ENCODE measurements at regions not wholly inside any gene's neighbourhood (a gene's known extent, or its start where the extent isn't known, plus 50 kb on each side); places are given as distances from the start of the nearest gene placed in this dataset.
A peak's percentile ranks its signal among the peaks of the same experiment; 100 is the strongest.

- CTCF ChIA-PET (ENCODE audit: partially characterized antibody) = no interaction called here
- 88% methylated on average over 1 of the region's 1 CpG; no CpG with 5 or more reads in 1 of the 2 experiments for WGBS, 2 experiments (ENCODE audit: extremely low coverage in 1 of 2, insufficient coverage in 1 of 2, insufficient read length in 1 of 2, insufficient replicate concordance in 2 of 2, low coverage in 1 of 2, low lambda C conversion rate in 2 of 2, missing lambda C conversion rate in 1 of 2)
Observed at GRCh38 chr5:17810734-17811133, 176.5 kb downstream of the TAF11L14 start.

More at GRCh38 chr5:17810734-17811133, 176.5 kb downstream of the TAF11L14 start:
- no peak overlapping the region for H2AK5ac ChIP-seq (ENCODE audit: low read depth, low read length)
- no peak overlapping the region for H4K5ac ChIP-seq (ENCODE audit: insufficient read length, low read depth, low read length)
- no peak for TF ChIP-seq RAD21 (IDR thresholded peaks at IDR 0.05 in 1 of 2, conservative IDR thresholded peaks at IDR 0.05 in 1 of 2; ENCODE audit: low read depth in 2 of 2, low read length in 2 of 2)
- no peak for TF ChIP-seq RXRA (IDR thresholded peaks at IDR 0.05; ENCODE audit: insufficient read depth, low read depth, low read length)
- TF ChIP-seq FOSL1 (IDR thresholded peaks at IDR 0.05; ENCODE audit: insufficient read depth, low read depth, low read length) = no peak
- no peak for TF ChIP-seq SP2 (IDR thresholded peaks at IDR 0.05; ENCODE audit: low read length)
- no peak for TF ChIP-seq CTCF (IDR thresholded peaks at IDR 0.05; ENCODE audit: control extremely low read depth in 1 of 3, insufficient read depth in 1 of 3, low read depth in 1 of 3, low read length in 3 of 3)
- TF ChIP-seq ASH2L (IDR thresholded peaks at IDR 0.05; ENCODE audit: low read length) = no peak
- TF ChIP-seq SAP30 (IDR thresholded peaks at IDR 0.05; ENCODE audit: insufficient read depth, insufficient replicate concordance, low read length) = no peak
- no peak for TF ChIP-seq POLR2AphosphoS5 (IDR thresholded peaks at IDR 0.05; ENCODE audit: low read depth, low read length)
- TF ChIP-seq SIN3A (conservative IDR thresholded peaks at IDR 0.05 in 1 of 2, IDR thresholded peaks at IDR 0.05 in 1 of 2; ENCODE audit: low read depth in 1 of 2, low read length in 2 of 2) = no peak
- no peak overlapping the region for H2BK120ac ChIP-seq (replicated peaks; ENCODE audit: low read depth, low read length)
- no peak overlapping the region for H4K91ac ChIP-seq (replicated peaks; ENCODE audit: insufficient read length, low read length)
- H3K4me3 ChIP-seq (ENCODE audit: extremely low read depth in 1 of 4, insufficient read depth in 2 of 4, low read depth in 3 of 4, low read length in 4 of 4) = no peak overlapping the region
- no peak overlapping the region for H3K14ac ChIP-seq (ENCODE audit: insufficient read length)
- no peak overlapping the region for H3K4me2 ChIP-seq (ENCODE audit: insufficient read depth in 1 of 2, low read depth in 2 of 2, low read length in 2 of 2)
- no peak overlapping the region for H2BK15ac ChIP-seq (ENCODE audit: low read length)
- no peak for DNase-seq (ENCODE audit: low read depth in 1 of 2, low spot score in 2 of 2)
- H3K56ac ChIP-seq (replicated peaks; ENCODE audit: insufficient read length, low read depth, low read length) = peak overlapping the region; percentile 10
- no peak overlapping the region for H2BK12ac ChIP-seq (ENCODE audit: low read depth, low read length)
- H3K79me1 ChIP-seq (ENCODE audit: low read depth, low read length) = no peaks in the 10 kb centered on the region
- no peaks in the 10 kb centered on the region for H3K9me3 ChIP-seq (ENCODE audit: insufficient read depth in 2 of 2, low read depth in 1 of 2, low read length in 1 of 2)
- H3K4ac ChIP-seq (replicated peaks; ENCODE audit: insufficient read length, low read depth, low read length) = no peak overlapping the region
- H3K23ac ChIP-seq (ENCODE audit: insufficient read length) = no peak overlapping the region
- H2BK5ac ChIP-seq (ENCODE audit: low read depth, low read length) = no peak overlapping the region
- no peaks in the 10 kb centered on the region for H4K20me1 ChIP-seq (replicated peaks in 1 of 2; ENCODE audit: control insufficient read depth in 1 of 2, insufficient read depth in 2 of 2, low read length in 2 of 2)
- no peak overlapping the region for H2BK20ac ChIP-seq (ENCODE audit: low read length)
- H3K36me3 ChIP-seq (ENCODE audit: control insufficient read depth in 2 of 4, insufficient read depth in 4 of 4, low read length in 3 of 4) = no peaks in the 10 kb centered on the region
- no peaks in the 10 kb centered on the region for H3K79me2 ChIP-seq (ENCODE audit: control insufficient read depth in 1 of 2, insufficient read depth in 2 of 2, low read length in 2 of 2)
- no peak overlapping the region for H3K18ac ChIP-seq (ENCODE audit: extremely low read depth, low read length)
- FAIRE-seq = no peak
- no peaks in the 10 kb centered on the region for H3K4me1 ChIP-seq (replicated peaks in 1 of 4; ENCODE audit: control insufficient read depth in 3 of 4, insufficient read depth in 4 of 4, low read length in 3 of 4)
- H3K9ac ChIP-seq (replicated peaks in 1 of 4; ENCODE audit: extremely low read depth in 1 of 4, low read depth in 3 of 4, low read length in 3 of 4) = no peak overlapping the region
- no peak overlapping the region for H2AFZ ChIP-seq (ENCODE audit: low read length)
- no peaks in the 10 kb centered on the region for H3K27me3 ChIP-seq (replicated peaks in 1 of 4; ENCODE audit: control insufficient read depth in 3 of 4, extremely low read depth in 1 of 4, insufficient read depth in 3 of 4, low read length in 3 of 4)
- H3K23me2 ChIP-seq (ENCODE audit: low read depth, low read length) = no peaks in the 10 kb centered on the region
- H3K27ac ChIP-seq (ENCODE audit: low read depth, low read length) = no peak overlapping the region
- POLR2A ChIA-PET (ENCODE audit: partially characterized antibody) = no interaction called here
- H4K8ac ChIP-seq (ENCODE audit: extremely low read depth, insufficient read depth, low read length) = no peak overlapping the region

Data from H1 (cell line).